ENCODE measurements at regions not wholly inside any gene's neighbourhood (a gene's known extent, or its start where the extent isn't known, plus 50 kb on each side); places are given as distances from the start of the nearest gene placed in this dataset.

GRCh38 chr16:66247516-66248481, 118.7 kb upstream of the CDH5 start:
- TF ChIP-seq POLR2A (IDR thresholded peaks at IDR 0.05; ENCODE audit: low read depth, low read length), result no peak
- TF ChIP-seq TAF1 (IDR thresholded peaks at IDR 0.05; ENCODE audit: low read depth, low read length), result no peak
